ENCODE measurements at regions not wholly inside any gene's neighbourhood (a gene's known extent, or its start where the extent isn't known, plus 50 kb on each side); places are given as distances from the start of the nearest gene placed in this dataset.

DNA sequence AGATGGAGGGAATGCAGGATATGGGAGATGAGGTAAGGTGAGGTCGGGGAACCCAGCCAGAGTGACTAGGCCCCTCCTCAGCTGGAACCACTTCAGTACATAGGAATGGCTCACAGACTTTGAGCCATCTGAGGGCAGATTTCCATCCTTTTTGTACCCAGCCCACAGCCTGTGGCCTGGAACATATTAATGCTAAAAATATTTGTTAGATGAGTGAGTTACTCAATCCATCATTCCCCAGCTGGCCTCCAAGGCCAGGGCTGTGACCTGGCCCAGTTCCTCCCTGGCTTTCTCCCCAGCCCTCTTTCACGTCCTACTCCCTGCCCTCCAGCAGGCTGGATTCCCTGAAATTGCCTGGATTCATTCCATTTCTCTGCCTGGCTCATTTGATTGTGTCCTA lies 57.2 kb upstream of the PRDM11 start:
- TF ChIP-seq, protein P1, sequence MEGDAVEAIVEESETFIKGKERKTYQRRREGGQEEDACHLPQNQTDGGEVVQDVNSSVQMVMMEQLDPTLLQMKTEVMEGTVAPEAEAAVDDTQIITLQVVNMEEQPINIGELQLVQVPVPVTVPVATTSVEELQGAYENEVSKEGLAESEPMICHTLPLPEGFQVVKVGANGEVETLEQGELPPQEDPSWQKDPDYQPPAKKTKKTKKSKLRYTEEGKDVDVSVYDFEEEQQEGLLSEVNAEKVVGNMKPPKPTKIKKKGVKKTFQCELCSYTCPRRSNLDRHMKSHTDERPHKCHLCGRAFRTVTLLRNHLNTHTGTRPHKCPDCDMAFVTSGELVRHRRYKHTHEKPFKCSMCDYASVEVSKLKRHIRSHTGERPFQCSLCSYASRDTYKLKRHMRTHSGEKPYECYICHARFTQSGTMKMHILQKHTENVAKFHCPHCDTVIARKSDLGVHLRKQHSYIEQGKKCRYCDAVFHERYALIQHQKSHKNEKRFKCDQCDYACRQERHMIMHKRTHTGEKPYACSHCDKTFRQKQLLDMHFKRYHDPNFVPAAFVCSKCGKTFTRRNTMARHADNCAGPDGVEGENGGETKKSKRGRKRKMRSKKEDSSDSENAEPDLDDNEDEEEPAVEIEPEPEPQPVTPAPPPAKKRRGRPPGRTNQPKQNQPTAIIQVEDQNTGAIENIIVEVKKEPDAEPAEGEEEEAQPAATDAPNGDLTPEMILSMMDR (IDR thresholded peaks at IDR 0.05; ENCODE audit: low read depth, low read length, missing control alignments) = no peak
- H3K4me3 ChIP-seq (ENCODE audit: low read depth, low read length) = no peak overlapping the region
- no peak for DNase-seq (ENCODE audit: low read depth)

DNA sequence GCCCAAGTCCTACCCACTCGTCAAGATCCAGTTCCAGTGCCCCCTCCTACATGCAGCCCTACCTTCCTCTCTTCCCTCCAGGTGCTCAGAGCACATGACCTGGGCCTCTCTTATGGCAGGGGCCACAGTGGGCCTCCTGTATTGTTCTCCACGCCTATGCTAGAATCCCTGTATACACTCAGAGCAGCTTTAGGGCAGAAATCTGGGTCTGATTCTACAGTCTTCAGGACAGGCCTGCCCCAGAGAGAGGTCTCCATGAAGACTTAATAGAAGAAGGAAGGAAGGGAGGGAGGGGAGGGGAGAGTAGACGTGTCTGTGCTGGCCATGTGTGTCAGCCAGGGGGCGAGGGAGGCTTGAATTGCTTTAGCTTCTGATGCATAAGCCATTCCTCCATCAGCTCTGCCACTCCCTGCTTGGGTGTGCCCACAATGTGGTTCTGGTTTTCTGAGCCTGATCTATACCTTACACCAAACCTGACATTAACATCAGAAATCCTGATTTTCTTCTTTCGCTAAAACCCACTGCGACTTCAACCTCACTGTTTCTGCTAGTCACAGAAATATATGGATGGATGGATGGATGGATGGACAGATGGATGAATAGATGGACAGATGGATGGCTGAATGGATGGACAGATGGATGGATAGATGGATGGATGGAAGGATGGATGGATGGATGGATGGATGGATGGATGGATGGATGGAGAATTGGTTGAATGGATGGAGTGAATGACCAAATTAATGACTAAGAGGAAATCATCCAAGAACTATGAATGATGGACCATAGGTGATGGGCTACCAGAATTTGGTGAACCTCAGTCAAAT lies 56.6 kb upstream of the PRDM11 start:
- DNase-seq (ENCODE audit: low read depth) = no peak
- TF ChIP-seq, protein P1 (IDR thresholded peaks at IDR 0.05; ENCODE audit: low read depth, low read length, missing control alignments) = no peak
- no peak overlapping the region for H3K4me3 ChIP-seq (ENCODE audit: low read depth, low read length)

DNA sequence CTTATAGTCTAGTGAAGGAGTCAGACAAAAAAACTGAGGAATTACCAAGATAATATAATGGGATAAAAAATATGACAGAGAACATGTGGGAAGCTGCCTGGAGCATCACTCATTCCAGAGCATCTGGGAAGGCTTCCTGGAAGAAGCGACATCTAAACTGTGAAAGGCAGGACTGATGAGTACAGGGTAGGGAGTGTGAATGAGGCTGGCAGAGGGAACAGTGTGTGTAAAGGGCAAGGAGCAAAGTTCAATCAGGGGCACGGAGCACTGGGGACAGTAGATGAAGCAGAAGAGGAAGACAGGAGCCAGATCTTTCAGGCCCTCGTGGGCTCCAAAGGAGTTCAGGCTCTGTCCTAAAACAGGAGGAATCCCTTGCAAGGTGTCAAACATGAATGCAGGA lies 55.8 kb upstream of the PRDM11 start:
- no peak overlapping the region for H3K4me3 ChIP-seq (ENCODE audit: low read depth, low read length)
- TF ChIP-seq, protein P1 (IDR thresholded peaks at IDR 0.05; ENCODE audit: low read depth, low read length, missing control alignments) = no peak
- DNase-seq (ENCODE audit: low read depth) = no peak

DNA sequence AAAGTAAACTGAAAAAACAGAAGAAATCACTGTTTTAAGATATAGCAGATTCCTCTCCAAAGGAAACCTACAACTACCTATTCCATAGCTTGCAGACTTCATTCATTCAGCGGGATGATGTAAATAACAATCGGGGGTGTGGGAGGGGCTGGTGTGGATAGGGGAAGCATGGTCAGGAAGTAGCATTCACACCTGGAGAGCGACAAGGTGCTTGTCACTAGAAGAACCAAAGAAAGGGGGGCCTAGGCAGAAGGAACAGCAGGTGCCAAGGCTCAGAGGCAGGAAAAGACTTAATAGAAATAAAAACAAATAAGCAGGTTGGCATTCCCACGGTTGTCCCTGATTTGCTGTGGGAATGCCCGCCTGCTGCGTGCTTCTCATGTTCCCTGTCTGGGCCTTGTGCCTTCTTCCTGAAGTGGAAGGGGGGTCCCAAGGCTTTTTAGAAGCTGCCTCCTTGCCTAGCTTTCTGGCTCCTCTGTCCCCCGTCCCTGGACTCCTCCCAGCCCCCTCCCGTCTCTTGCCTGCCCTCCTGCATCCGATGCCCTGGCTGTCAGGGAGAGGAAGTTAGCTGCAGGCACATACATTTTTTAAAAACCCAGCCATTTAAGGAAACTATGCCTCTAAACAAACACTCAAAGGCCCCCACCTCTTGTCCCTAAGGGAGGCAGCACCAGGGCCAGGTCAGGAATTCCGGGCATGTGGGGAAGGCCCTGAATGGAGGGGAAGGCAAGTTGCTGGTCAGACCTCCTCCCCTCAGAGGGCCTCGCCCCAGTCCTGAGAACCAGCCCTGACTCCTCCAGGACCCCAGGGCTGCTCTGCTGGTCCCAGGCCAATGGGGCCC lies 54.7 kb upstream of the PRDM11 start:
- TF ChIP-seq, protein P1 (IDR thresholded peaks at IDR 0.05; ENCODE audit: low read depth, low read length, missing control alignments) = no peak
- DNase-seq (ENCODE audit: low read depth) = no peak
- H3K4me3 ChIP-seq (ENCODE audit: low read depth, low read length) = no peak overlapping the region

DNA sequence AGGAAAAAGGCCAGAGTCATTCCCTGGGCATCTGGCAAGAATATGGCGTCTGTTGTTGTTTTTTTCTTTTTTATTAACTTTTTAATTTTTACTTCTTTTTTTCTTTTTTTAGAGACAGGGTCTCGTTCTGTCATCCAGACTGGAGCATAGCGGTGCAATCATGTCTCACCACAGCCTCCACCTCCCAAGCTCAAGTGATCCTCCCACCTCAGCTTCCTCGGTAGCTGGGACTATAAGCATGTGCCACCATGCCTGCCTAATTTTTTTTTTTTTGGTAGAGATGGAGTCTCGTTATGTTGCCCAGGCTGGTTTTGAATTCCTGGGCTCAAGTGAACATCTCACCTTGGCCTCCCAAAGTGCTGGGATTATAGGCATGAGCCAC lies 54.0 kb upstream of the PRDM11 start:
- TF ChIP-seq, protein P1 (IDR thresholded peaks at IDR 0.05; ENCODE audit: low read depth, low read length, missing control alignments) = no peak
- no peak for DNase-seq (ENCODE audit: low read depth)
- no peak overlapping the region for H3K4me3 ChIP-seq (ENCODE audit: low read depth, low read length)

DNA sequence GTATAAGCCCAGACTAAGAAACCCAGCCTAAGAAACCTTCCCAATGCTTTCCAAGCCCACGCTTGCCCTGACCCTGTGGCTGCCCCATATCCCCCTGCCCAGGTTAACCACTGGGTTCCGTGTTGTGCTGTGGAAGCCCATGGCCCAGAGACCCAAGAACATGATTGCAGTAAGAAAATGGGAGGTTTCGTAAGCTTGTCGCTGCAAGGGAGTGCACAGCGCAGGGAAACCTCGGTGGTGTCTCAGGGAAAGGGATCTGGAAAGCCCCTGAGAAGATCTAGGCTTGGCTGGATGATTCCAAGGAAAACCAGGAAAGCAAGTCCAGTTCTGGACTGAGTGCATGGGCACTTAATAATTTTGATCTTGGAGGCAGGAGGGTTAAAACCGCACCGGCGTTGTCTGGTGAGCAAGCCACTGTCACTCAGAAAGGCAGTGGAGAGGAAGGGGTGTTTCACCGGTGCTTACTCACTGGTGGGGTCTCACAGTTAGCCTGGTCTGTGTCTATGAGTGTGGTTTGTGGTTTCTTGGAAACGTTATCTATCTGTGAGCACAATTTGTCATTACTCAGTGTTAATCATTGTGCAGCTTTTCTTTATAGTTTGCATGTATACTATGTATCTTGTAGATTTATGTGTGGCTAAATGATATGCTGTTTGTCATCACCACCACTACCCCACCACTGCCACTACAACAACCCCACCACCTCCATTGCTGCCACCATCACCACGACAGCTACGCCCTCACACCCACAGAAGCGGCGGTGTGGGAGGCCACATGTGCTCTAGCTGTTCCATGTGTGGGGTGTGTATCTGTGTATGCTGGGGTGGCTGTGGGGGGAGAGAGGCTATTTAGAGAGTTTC lies 53.3 kb upstream of the PRDM11 start:
- TF ChIP-seq, protein P1 (IDR thresholded peaks at IDR 0.05; ENCODE audit: low read depth, low read length, missing control alignments) = no peak
- no peak for DNase-seq (ENCODE audit: low read depth)
- H3K4me3 ChIP-seq (ENCODE audit: low read depth, low read length) = no peak overlapping the region
